H1 (cell line): ENCODE measurements at regions not wholly inside any gene's neighbourhood (a gene's known extent, or its start where the extent isn't known, plus 50 kb on each side); places are given as distances from the start of the nearest gene placed in this dataset.

Experiments used
- CTCF ChIA-PET: fragments of 300-600 bp; sonication (Branson Sonifier 250); formaldehyde crosslinking; loops from one replicate; lab custom pipeline; 2021; ENCODE audit not compliant: partially characterized antibody; lab: Charles Lee
- POLR2A ChIA-PET: fragments of 300-600 bp; sonication (Branson Sonifier 250); formaldehyde crosslinking; loops from one replicate; lab custom pipeline; 2021; ENCODE audit warnings: inconsistent platforms; ENCODE audit not compliant: partially characterized antibody; lab: Charles Lee
- DNase-seq, 2 experiments: peaks; one replicate each; pipeline versions ENCODE4 v3.0.0 to v3.0.0-alpha.2; 2010 to 2022; ENCODE audit warnings: low spot score in 2 of 2, low read depth in 1 of 2, mixed read lengths in 1 of 2
- FAIRE-seq: peaks from 2 replicates; lab custom pipeline; 2011; peaks lifted over from hg19 to GRCh38; lab: Jason Lieb, UNC
- H2AFZ ChIP-seq: 2 replicates; pipeline ENCODE4 v1.8.1; 2012; ENCODE audit warnings: low read length, inconsistent platforms
- H2AK5ac ChIP-seq: 2 replicates; pipeline ENCODE4 v1.6.1; 2013; ENCODE audit warnings: low read depth, low read length
- H2BK120ac ChIP-seq: replicated peaks from 2 replicates; pipeline ENCODE3; 2013; ENCODE audit warnings: low read depth, low read length, inconsistent platforms
- H2BK12ac ChIP-seq: 2 replicates; pipeline ENCODE4 v1.6.1; 2013; ENCODE audit warnings: low read depth, low read length
- H2BK15ac ChIP-seq: 2 replicates; pipeline ENCODE4 v1.6.1; 2013; ENCODE audit warnings: low read length
- H2BK20ac ChIP-seq: 2 replicates; pipeline ENCODE4 v1.6.1; 2013; ENCODE audit warnings: low read length
- H2BK5ac ChIP-seq: 2 replicates; pipeline ENCODE4 v1.6.1; 2013; ENCODE audit warnings: low read depth, low read length
- H3K14ac ChIP-seq: 2 replicates; pipeline ENCODE4 v1.6.1; 2013; ENCODE audit warnings: inconsistent platforms; ENCODE audit not compliant: insufficient read length
- H3K18ac ChIP-seq: 2 replicates; pipeline ENCODE4 v1.6.1; 2013; ENCODE audit warnings: low read length; ENCODE audit errors: extremely low read depth
- H3K23ac ChIP-seq: 2 replicates; pipeline ENCODE4 v1.6.1; 2013; ENCODE audit warnings: inconsistent platforms; ENCODE audit not compliant: insufficient read length
- H3K23me2 ChIP-seq: 2 replicates; pipeline ENCODE4 v1.6.1; 2013; ENCODE audit warnings: low read depth, low read length
- H3K27ac ChIP-seq: 2 replicates; pipeline ENCODE4 v1.6.1; 2011; ENCODE audit warnings: low read depth, low read length, inconsistent platforms
- H3K27me3 ChIP-seq, 4 experiments: replicated peaks in 1 of 4; 1 replicate in 1 of 4; 2 replicates in 3 of 4; pipeline versions ENCODE4 v1.6.1 to v1.8.1; 2011 to 2013; ENCODE audit warnings: low read length in 3 of 4, mild to moderate bottlenecking in 3 of 4, inconsistent platforms in 2 of 4, mixed read lengths in 2 of 4, moderate library complexity in 1 of 4; ENCODE audit not compliant: control insufficient read depth in 3 of 4, insufficient read depth in 3 of 4; ENCODE audit errors: extremely low read depth in 1 of 4
- H3K36me3 ChIP-seq, 4 experiments: 2 replicates each; pipeline versions ENCODE4 v1.6.1 to v1.8.1; 2011 to 2013; ENCODE audit warnings: mild to moderate bottlenecking in 4 of 4, low read length in 3 of 4, moderate library complexity in 2 of 4, control low read depth in 1 of 4, inconsistent platforms in 1 of 4; ENCODE audit not compliant: insufficient read depth in 4 of 4, control insufficient read depth in 2 of 4
- H3K4ac ChIP-seq: replicated peaks from 2 replicates; pipeline ENCODE3; 2013; ENCODE audit warnings: low read length, low read depth, mixed read lengths, inconsistent platforms; ENCODE audit not compliant: insufficient read length
- H3K4me1 ChIP-seq, 4 experiments: replicated peaks in 1 of 4; 1 replicate in 1 of 4; 2 replicates in 3 of 4; pipeline versions ENCODE4 v1.6.1 to v1.8.1; 2011 to 2013; ENCODE audit warnings: low read length in 3 of 4, inconsistent platforms in 2 of 4, mixed read lengths in 1 of 4; ENCODE audit not compliant: insufficient read depth in 4 of 4, control insufficient read depth in 3 of 4
- H3K4me2 ChIP-seq, 2 experiments: 2 replicates each; pipeline versions ENCODE4 v1.6.1 to v1.8.1; 2011 to 2013; ENCODE audit warnings: low read depth in 2 of 2, low read length in 2 of 2, control low read depth in 1 of 2, inconsistent platforms in 1 of 2, mild to moderate bottlenecking in 1 of 2; ENCODE audit not compliant: insufficient read depth in 1 of 2
- H3K4me3 ChIP-seq, 4 experiments: fragments of 200-600, 300-600 bp in 1 of 4; sonication (generic), shearing (Covaris generic), sonication (Bioruptor Twin) in 1 of 4; 2 replicates each; pipeline versions ENCODE4 v1.5.1 to v1.8.1; 2011 to 2016; ENCODE audit warnings: low read length in 4 of 4, low read depth in 3 of 4, control low read depth in 2 of 4, inconsistent platforms in 2 of 4, mild to moderate bottlenecking in 2 of 4, mixed read lengths in 1 of 4, moderate library complexity in 1 of 4; ENCODE audit not compliant: insufficient read depth in 2 of 4; ENCODE audit errors: extremely low read depth in 1 of 4
- H3K56ac ChIP-seq: replicated peaks from 2 replicates; pipeline ENCODE3; 2013; ENCODE audit warnings: low read depth, mild to moderate bottlenecking, mixed read lengths, low read length, inconsistent platforms; ENCODE audit not compliant: insufficient read length
- H3K79me1 ChIP-seq: 2 replicates; pipeline ENCODE4 v1.6.1; 2013; ENCODE audit warnings: low read depth, low read length, control low read depth
- H3K79me2 ChIP-seq, 2 experiments: 2 replicates each; pipeline versions ENCODE4 v1.6.1 to v1.8.1; 2012 to 2013; ENCODE audit warnings: low read length in 2 of 2, mild to moderate bottlenecking in 2 of 2, inconsistent platforms in 1 of 2; ENCODE audit not compliant: insufficient read depth in 2 of 2, control insufficient read depth in 1 of 2
- H3K9ac ChIP-seq, 4 experiments: replicated peaks in 1 of 4; 1 replicate in 1 of 4; 2 replicates in 3 of 4; pipeline versions ENCODE4 v1.6.1 to v1.8.1; 2011 to 2013; ENCODE audit warnings: low read depth in 3 of 4, low read length in 3 of 4, control low read depth in 2 of 4, mild to moderate bottlenecking in 2 of 4, moderate library complexity in 2 of 4, inconsistent platforms in 1 of 4; ENCODE audit errors: extremely low read depth in 1 of 4
- H3K9me3 ChIP-seq, 2 experiments: 2 replicates each; pipeline versions ENCODE4 v1.6.1 to v1.8.1; 2012 to 2013; ENCODE audit warnings: mild to moderate bottlenecking in 2 of 2, moderate library complexity in 2 of 2, control low read depth in 1 of 2, inconsistent platforms in 1 of 2, low read depth in 1 of 2, low read length in 1 of 2, mixed read lengths in 1 of 2; ENCODE audit not compliant: insufficient read depth in 2 of 2
- H4K20me1 ChIP-seq, 2 experiments: replicated peaks in 1 of 2; 2 replicates each; pipeline versions ENCODE3 to v1.8.1; 2011 to 2013; ENCODE audit warnings: inconsistent platforms in 2 of 2, low read length in 2 of 2, mild to moderate bottlenecking in 1 of 2; ENCODE audit not compliant: insufficient read depth in 2 of 2, control insufficient read depth in 1 of 2
- H4K5ac ChIP-seq: 2 replicates; pipeline ENCODE4 v1.6.1; 2013; ENCODE audit warnings: low read length, low read depth, mixed read lengths, inconsistent platforms; ENCODE audit not compliant: insufficient read length
- H4K8ac ChIP-seq: 2 replicates; pipeline ENCODE4 v1.8.0; 2013; ENCODE audit warnings: mild to moderate bottlenecking, moderate library complexity, low read length, inconsistent platforms; ENCODE audit not compliant: insufficient read depth; ENCODE audit errors: extremely low read depth
- H4K91ac ChIP-seq: replicated peaks from 2 replicates; pipeline ENCODE3; 2013; ENCODE audit warnings: low read length, mixed read lengths, inconsistent platforms; ENCODE audit not compliant: insufficient read length
- BRCA1 ChIP-seq: IDR thresholded peaks from 2 replicates; pipeline ENCODE4 v1.6.1; 2012; ENCODE audit warnings: low read depth, low read length, improper control_type of control experiment
- CBX5 ChIP-seq: fragments of 300-800, 300-1000 bp; sonication (generic); IDR thresholded peaks from 2 replicates; pipeline ENCODE4 v1.7.1; 2016; ENCODE audit warnings: antibody characterized with exemption, low read length, low read depth
- CTBP2 ChIP-seq: IDR thresholded peaks from 2 replicates; pipeline ENCODE4 v1.7.0; 2011; ENCODE audit warnings: borderline replicate concordance, mild to moderate bottlenecking, moderate library complexity, mixed read lengths, low read length; ENCODE audit not compliant: insufficient read depth, insufficient read length
- EZH2 ChIP-seq: fragments of 200-600 bp; sonication (generic); IDR thresholded peaks from 2 replicates; pipeline ENCODE4 v1.7.1; 2012; ENCODE audit warnings: low read depth, mild to moderate bottlenecking, moderate library complexity, low read length, inconsistent platforms; ENCODE audit not compliant: severe bottlenecking
- FOSL1 ChIP-seq: IDR thresholded peaks from 2 replicates; pipeline ENCODE4 v1.6.1; 2011; ENCODE audit warnings: mild to moderate bottlenecking, low read depth, low read length, moderate library complexity; ENCODE audit not compliant: insufficient read depth
- GTF2F1 ChIP-seq: IDR thresholded peaks from 2 replicates; pipeline ENCODE4 v1.6.1; 2012; ENCODE audit warnings: low read depth, low read length, improper control_type of control experiment, borderline replicate concordance
- KDM1A ChIP-seq: fragments of 200-600, 300-600 bp; sonication (generic); IDR thresholded peaks from 2 replicates; pipeline ENCODE4 v1.7.1; 2016; ENCODE audit warnings: mild to moderate bottlenecking, low read length, borderline replicate concordance
- SIN3A ChIP-seq, 2 experiments: IDR thresholded peaks in 1 of 2; conservative IDR thresholded peaks in 1 of 2; 2 replicates each; pipeline ENCODE4 v1.6.1; 2011 to 2012; ENCODE audit warnings: low read length in 2 of 2, improper control_type of control experiment in 1 of 2, low read depth in 1 of 2, mild to moderate bottlenecking in 1 of 2
- SP4 ChIP-seq: IDR thresholded peaks from 2 replicates; pipeline ENCODE4 v1.6.1; 2012; ENCODE audit warnings: low read length, inconsistent platforms
- SRF ChIP-seq: IDR thresholded peaks from 2 replicates; pipeline ENCODE4 v1.6.1; 2011; ENCODE audit warnings: mild to moderate bottlenecking, low read depth, low read length, moderate library complexity
- TAF1 ChIP-seq: IDR thresholded peaks from 2 replicates; pipeline ENCODE4 v1.6.1; 2011; ENCODE audit warnings: mild to moderate bottlenecking, low read depth, low read length
- TBP ChIP-seq: IDR thresholded peaks from 2 replicates; pipeline ENCODE4 v1.6.1; 2011; ENCODE audit warnings: low read depth, low read length, improper control_type of control experiment
- TCF12 ChIP-seq: IDR thresholded peaks from 2 replicates; pipeline ENCODE4 v1.6.1; 2011; ENCODE audit warnings: low read depth, mild to moderate bottlenecking, low read length

DNA sequence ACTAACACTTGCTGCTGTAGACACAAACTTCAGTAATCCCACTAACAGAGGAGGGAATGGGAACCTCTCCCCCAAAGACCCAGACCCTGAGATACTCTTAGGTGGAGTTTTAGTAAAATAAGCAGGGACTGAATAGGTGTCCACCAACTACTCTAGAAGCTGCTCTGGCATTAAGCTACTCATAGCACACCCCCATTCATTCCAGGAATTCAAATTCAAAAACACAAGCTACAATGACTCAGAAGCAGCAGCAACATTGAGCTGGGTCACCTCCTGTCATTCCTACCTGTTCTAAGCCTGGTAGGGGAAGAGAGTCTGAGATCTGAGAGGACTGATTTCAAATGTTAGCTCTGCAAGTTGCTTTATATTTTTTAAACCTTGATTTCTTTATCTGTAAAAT, 135.4 kb upstream of the FRMPD4 start:
- Histone ChIP-seq H2BK20ac (no peak overlapping the region), H3K4me1 (no peaks in the 10 kb centered on the region), H3K23ac (no peak overlapping the region), H3K27ac (no peak overlapping the region), H2BK12ac (no peak overlapping the region), H2AK5ac (no peak overlapping the region), H3K9me3 (no peaks in the 10 kb centered on the region), H4K5ac (no peak overlapping the region), H3K56ac (no peak overlapping the region), H3K14ac (no peak overlapping the region), H3K79me1 (no peaks in the 10 kb centered on the region), H2AFZ (no peak overlapping the region), H4K8ac (no peak overlapping the region), H4K20me1 (no peaks in the 10 kb centered on the region), H4K91ac (no peak overlapping the region), H2BK15ac (no peak overlapping the region), H3K18ac (no peak overlapping the region), H3K23me2 (no peaks in the 10 kb centered on the region), H3K27me3 (no peaks in the 10 kb centered on the region), H3K4me2 (no peak overlapping the region), H3K36me3 (no peaks in the 10 kb centered on the region), H3K9ac (no peak overlapping the region), H2BK120ac (no peak overlapping the region), H3K79me2 (no peaks in the 10 kb centered on the region), H3K4ac (no peak overlapping the region), H2BK5ac (no peak overlapping the region), H3K4me3 (no peak overlapping the region)
- ChIA-PET CTCF (no interaction called here), POLR2A (no interaction called here)
- TF ChIP-seq TCF12 = no peak
- TF ChIP-seq GTF2F1 = no peak
- no peak for TF ChIP-seq TAF1
- no peak for TF ChIP-seq KDM1A
- TF ChIP-seq SIN3A (conservative IDR thresholded peaks at IDR 0.05 in 1 of 2, IDR thresholded peaks at IDR 0.05 in 1 of 2; ENCODE audit: low read depth in 1 of 2, low read length in 2 of 2) = no peak
- TF ChIP-seq EZH2 = no peak
- TF ChIP-seq SP4 = no peak
- TF ChIP-seq SRF = no peak
- TF ChIP-seq CTBP2 = no peak
- no peak for TF ChIP-seq CBX5
- TF ChIP-seq TBP = no peak
- TF ChIP-seq FOSL1 = no peak
- no peak for TF ChIP-seq BRCA1
- no peak for DNase-seq
- FAIRE-seq = no peak
